Astrocyte (in vitro differentiated cells and primary cell): ENCODE measurements at regions not wholly inside any gene's neighbourhood (a gene's known extent, or its start where the extent isn't known, plus 50 kb on each side); places are given as distances from the start of the nearest gene placed in this dataset.

ENCODE experiments used
- CTCF ChIP-seq: IDR thresholded peaks from 2 replicates; pipeline ENCODE4 v1.5.1; 2011; ENCODE audit warnings: low read depth, mild to moderate bottlenecking, inconsistent platforms, low read length, moderate library complexity; ENCODE audit not compliant: insufficient read depth
- EZH2 ChIP-seq: IDR thresholded peaks from 2 replicates; pipeline ENCODE4 v1.6.1; 2012; ENCODE audit warnings: mild to moderate bottlenecking, low read length, inconsistent platforms; ENCODE audit not compliant: insufficient read depth

- TF ChIP-seq CTCF (no peak), EZH2 (no peak)
Observed at GRCh38 chr4:32119907-32120306, 1399.7 kb downstream of the PCDH7 start.
